HG03378 (cell line): ENCODE measurements at regions not wholly inside any gene's neighbourhood (a gene's known extent, or its start where the extent isn't known, plus 50 kb on each side); places are given as distances from the start of the nearest gene placed in this dataset.
A peak's percentile ranks its signal among the peaks of the same experiment; 100 is the strongest.
"Not testable (repeated sequence)": the region's sequence is repeated elsewhere in the genome, so short reads cannot be mapped to it uniquely, and the experiment has no call there.

Source experiments
- ATAC-seq: cut with Tn5 transposase; IDR thresholded peaks from one replicate; pipeline ENCODE4 v1.9.1; 2021; ENCODE audit warnings: mild to moderate bottlenecking, moderate library complexity; ENCODE audit not compliant: unreplicated experiment

DNA sequence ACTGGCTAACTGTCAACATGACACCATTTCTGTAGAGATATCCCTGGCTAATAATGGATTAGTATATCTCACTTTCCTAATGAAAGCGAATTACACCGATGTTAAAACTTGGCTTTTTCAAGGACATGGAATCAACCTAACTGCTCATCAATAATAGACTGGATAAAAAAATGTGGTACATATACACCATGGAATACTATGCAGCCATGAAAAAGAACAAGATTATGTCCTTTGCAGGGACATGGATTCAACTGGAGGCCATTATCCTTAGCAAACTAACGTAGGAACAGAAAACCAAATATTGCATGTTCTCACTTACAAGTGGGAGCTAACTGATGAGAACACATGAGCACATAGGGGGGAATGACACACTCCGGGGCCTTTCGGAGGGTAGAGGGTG lies 62.6 kb downstream of the ZIC1 start:
- no peak for ATAC-seq

DNA sequence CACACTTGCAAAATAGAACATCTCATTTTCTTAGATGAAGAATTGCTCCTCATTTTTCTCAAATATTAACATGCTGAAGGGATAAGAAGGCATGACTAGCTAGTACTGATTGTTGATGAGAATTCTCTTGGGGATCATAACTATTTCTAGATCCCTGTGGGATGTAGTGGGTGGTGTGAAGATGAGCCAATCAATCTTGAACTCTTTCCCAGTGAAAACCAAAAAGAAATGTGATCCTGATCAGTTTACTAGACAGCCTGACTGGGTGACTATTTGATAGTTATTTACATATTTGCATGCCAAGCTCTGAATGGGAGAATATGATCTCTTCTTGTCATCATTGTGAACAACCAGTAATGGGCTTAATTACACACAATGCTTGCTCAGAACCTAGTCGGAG lies 63.7 kb downstream of the ZIC1 start:
- no peak for ATAC-seq

DNA sequence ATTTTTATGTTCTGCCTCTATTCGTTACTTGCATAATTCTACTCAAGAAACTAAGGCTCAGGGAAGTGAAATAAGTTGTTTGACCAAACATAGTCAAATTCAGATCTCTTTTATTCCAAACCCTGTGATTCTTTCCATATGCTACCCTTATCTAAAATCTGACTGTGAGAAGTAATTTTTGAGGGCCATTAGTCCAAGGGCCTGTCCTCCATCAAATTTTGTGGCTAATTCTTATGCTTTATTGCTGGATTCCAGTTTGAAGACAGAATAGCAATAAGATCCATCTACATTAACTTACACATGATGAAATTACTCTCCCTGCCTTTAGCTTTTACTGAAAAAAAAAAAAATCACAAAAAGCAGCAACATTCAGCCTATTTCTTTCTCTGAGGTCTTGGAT lies 74.0 kb downstream of the ZIC1 start:
- ATAC-seq, result no peak

DNA sequence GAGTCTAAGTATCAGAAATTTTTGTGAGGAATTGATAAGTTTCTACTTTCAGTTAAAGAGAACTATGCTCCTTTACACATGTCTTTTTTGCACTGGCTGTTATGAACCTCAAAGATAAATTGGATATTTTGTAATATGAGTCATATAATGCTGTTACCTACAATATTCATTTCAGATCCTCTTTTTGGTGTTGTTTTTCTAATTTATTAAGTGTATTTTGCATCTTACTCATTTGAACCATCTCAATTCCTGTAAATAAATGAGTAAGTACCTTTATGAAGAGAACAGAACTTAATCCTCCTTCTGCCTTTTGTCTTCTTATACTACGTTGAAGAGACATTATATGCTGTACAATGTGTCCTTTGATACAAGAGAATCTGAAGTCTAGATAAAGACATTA lies 74.4 kb downstream of the ZIC1 start:
- ATAC-seq, result no peak

DNA sequence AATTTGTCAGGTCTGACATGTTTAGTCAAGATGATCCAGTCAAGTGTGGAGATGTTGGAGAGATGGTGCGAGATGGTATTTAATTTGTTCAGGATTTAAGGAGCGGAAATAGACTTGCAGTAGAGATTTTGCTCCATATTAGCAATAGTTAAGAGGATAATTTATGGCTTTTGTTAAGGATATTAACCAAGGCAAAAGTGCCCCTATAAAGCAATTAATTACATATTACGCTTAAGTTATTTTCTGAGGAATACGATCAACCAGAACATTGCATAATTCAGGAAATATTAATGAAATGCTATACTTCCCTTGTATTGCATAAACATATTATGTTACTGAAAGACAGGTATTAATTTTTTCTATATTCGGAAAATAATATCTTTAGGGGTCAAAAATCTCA lies 83.9 kb downstream of the ZIC1 start:
- ATAC-seq, result no peak

DNA sequence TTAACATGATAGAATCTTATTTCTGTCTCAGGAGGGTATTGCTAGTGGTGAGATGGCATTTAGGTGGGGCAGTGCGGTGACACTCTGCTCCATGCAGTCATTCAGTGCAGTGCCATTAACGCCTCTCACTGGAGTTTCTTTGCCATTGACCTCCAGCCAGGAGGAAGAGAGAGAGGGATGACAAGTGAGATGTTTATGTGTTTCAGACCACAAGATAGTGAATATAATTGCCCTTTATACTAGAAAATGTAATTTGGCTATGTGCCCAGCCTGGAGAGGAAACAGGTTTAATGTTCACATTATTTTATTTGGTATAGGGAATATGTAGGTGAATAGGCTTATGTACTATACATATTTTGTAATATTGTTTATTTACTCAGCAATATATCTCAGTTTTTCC lies 84.5 kb downstream of the ZIC1 start:
- ATAC-seq, result no peak

DNA sequence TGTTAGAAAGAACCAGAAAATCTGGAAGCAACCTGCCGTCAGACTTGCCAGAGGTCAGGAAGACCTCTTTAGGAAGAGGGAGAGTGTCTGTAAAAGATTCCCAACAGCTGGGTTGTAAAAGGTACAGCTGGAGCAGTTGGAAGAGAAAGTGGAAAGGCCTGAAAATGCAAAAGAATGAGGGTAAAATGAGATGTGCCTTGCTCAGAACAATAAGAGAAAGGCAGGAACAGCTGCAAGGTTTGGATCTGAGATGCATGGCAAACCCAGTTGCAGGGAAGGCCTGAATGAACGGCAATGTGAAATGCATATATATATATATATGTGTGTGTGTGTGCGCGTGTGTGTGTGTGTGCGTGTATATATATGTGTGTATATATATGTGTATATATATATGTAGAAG lies 88.1 kb downstream of the ZIC1 start:
- ATAC-seq, result no peak

DNA sequence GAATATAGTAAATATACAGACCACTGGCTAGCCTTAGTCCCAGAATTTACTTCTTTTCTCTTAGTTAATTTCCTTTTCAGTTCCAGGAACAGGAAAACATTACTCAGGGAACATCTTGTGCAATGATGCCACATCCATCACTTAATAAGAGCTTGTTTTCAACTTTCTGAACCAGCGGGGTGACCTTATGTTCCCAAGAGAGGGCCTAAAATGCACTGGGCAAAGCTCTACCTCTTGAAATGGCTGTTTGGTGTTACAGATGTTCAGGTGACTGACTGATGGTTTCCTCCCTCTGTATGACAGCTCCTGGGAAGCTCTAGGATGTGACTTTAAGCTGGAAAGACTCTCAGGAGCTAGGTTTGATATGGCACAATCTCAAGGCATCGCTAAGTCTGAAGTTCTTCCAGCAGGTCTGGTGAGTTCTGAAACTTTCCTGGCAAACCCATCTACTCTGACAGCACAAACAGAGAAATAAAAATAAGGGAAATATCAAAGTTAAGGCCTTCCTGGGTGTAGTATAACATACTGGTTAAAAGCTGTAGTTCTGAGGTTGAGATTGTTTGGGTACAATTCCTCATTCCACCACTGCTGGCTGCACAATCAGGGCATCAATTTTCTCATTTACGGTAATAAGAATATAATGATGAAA lies 98.6 kb downstream of the ZIC1 start:
- no peak for ATAC-seq

DNA sequence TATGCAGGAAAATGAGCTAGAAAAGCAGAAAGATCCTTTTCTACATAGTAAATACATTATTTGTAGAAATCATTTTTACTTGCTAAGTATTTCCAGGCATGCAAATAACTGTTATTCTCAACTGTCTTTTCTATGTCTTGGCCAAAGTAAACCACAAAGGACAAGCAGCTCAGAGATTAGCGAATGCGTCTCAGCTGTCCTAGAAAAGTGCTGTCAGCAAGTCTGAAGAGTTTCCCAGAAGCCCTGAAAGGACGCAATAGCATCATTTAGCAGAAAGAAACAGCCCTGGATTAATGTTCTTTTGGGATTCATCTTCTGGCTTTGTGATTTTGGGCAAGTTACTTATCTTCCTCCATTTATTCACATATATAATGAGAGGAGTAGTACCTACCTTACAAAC lies 100.3 kb downstream of the ZIC1 start:
- no peak for ATAC-seq

DNA sequence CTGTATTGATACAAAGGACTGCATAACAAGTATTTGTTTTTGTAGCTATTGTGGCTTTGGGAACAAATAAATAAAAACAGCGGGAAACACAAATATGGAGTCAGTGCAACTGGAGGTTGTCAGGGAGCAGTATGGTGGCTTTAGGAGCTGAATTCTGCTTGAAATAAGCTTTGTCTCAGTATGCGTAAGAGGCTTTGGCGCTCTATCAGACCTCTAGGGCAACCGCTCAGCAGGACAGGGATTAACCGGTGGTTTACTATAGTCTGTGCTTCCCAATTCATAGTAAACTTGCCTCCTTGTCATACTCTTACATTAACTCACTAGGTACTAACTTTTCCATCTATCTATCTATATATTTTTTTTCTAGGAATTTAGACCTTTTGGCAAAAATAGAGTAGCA lies 104.6 kb downstream of the ZIC1 start:
- no peak for ATAC-seq

DNA sequence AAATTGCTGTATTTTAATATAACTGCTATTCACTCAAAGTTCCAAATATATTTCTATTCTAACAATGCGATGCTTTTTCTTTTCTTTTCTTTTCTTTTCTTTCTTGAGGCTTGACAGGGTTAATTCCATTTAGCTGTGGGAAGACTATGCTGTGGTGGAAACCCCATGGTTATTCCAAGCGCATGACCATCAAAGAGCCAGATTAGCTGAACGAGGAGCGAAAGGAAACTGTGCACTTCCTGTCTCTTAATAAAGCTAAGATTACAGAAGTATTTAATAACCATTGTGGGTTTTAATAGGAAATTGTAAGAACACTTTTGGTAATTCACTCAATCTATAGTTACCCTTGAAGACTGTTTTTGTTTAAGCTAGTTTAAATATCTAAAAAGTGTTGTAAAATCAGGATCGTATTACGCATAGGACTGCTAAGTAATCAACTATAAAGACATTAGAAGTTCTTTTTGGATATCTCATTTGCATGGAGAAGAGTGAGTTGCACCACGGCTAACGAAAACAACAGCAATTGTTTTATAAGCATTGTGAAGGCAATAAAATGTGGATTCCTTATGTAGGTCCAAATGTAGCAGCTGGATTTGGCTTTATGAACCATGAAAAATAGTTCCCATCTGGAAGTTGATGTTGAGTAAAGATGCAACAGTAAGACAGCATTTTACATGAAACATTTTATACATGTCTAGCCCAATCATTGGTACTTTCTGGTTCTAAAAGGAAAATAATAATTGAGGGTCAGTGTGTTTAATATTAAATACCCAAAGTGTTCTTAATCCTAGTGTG lies 105.4 kb downstream of the ZIC1 start:
- no peak for ATAC-seq

DNA sequence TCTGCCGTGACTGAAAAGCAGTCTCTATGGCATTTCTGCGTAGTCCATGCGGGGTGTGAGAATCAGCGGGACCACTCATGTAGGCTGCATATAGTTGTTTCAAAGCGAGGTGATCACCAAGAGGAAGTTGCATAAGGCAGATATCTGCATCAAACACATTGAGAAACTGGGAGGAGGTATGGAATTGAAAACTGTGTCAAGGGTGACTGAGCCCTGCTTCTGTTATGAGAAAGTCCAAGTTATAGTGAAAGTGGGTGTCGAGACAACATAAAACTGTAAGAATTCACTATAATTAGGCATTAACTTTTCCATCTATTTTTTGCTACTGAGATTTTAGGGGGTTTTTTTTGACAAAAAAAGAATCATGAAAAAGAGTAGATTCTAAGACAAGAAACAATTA lies 109.3 kb downstream of the ZIC1 start:
- no peak for ATAC-seq

DNA sequence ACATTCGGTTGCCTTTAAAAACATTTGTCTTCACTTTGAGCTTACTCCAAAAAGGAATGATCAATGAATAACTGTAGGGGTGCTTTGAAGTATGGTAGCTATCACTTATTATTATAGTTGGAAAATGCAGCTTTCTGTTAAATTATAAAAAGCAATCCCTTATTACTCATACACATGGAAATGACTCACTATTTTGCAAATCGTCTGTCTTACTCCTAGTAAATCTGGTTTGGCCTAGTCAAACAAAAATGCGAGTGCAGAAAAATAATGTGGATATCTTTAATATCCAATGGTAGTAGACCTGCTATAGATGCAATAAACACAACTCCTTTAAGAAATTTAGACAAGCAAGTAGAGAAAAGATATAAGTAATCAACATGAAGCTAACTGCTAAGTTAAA lies 112.5 kb downstream of the ZIC1 start:
- ATAC-seq, result no peak

DNA sequence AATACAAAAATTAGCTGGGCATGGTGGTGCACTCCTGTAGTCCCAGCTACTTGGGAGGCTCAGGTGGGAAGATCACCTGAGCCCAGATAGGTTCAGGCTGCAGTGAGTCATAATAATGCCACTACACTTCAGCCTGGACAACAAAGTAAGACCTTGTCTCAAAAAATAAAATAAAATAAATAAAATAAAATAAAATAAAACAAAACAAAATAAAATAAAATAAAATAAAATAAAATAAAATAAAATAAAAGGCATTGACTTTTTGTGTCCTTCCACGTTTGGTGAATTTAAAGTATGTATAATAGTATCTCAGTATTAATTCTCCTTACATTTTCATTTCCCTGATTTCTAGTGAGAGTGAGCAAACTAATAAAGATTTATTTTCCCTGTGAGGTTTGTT lies 113.6 kb downstream of the ZIC1 start:
- not testable (repeated sequence) for ATAC-seq

DNA sequence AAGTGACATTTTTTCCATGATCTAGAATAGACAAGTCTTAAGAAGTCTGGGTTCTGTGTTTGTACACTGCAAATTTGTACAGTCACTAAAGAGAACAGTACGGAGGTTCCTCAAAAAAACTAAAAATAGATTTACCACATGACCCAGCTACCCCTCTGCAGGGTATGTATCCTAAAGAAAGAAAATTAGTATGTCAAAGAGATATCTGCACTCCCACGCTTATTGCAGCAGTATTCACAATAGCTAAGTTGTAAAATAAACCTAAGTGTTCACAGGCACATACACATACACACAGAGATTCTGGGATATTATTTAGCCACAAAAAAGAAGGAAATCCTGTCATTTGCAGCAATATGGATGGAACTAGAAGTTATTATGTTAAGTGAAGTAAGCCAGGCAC lies 120.4 kb downstream of the ZIC1 start:
- ATAC-seq, result no peak

DNA sequence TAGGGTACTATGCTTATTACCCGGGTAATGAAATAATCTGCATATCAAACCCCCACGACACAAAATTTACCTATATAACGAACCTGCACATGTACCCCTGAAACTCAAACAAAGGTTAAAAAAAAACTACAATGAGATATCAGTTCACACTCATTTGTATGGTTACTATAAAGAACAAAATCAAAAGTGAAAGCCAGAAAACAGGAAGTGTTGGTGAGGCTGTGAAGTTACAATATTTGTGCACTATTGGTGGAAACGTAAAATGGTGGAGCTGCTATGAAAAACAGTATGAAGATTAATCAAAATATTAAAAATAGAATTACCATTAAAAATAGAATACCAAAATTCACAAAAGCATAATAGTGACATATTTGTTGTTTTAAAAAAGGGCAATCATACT lies 128.9 kb downstream of the ZIC1 start:
- peak; percentile 67 for ATAC-seq

DNA sequence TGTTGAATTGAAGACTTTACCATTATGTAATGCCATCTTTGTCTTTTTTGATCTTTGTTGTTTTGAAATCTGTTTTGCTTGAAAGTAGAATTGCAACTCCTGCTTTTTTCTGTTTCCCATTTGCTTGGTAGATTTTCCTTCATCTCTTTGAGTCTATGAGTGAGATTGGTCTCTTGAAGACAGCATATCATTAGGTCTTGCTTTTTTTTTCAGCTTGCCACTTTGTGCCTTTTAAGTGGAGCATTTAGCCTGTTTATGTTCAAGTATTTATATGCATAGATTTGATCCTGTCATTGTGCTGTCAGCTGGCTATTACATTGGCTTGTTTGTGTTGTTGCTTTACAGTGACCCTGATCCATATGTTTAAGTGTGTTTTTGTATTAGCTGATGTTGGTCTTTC lies 131.8 kb downstream of the ZIC1 start:
- ATAC-seq, result no peak

DNA sequence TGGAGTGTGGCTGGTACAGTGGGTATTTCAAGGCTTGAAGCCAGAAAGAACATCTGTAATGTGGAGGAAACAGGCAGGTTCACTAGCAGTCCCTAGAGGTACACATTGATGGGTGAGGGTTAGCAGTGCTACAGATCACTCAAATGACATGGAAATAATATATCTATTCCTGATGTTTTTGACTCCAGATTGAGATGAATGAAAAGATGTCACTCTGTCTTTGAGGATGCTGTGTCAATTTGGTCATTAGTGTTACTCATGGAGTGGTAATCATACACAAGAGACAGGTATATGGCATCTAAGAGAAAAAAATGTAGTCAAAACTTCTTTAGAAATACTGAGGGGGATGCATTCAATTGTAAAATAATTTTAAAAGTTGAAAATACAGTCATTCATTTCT lies 135.1 kb downstream of the ZIC1 start:
- no peak for ATAC-seq

DNA sequence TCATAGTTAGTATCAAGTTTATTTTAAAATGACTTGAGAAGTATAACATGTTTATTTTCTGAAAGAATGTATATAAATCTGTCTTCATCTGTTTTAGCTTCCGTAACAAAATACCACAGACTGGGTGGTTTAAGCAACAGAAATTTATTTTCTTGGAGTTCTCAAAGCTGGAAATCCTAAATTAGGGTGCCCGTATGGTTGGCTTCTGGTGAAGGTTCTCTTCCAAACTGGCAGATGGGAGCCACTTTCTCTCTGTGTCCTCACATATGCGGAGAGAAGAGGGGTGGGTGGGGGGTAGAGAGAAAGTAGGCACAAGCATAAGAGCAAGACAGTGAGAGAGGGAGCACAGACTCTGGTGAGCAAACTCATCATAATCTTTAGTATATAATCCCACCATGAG lies 142.3 kb downstream of the ZIC1 start:
- ATAC-seq, result no peak

DNA sequence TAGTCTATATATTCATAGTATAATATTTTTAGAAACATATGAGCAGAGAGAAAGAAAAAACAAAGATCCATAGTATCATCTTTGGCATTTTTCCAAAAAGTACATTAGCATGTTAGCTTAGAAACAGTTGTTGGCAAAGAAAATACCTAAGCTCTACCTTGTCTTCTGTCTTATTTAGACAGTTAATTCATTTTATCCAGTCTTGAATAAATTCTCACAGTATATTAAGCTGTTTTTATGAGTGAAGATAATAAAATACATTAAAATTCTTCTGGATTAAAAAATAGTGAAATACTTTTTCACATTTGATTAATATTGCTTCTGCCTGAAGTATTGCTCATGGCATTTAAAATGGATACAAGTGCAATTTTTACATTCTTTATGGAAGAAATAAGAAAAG lies 145.2 kb downstream of the ZIC1 start:
- no peak for ATAC-seq

DNA sequence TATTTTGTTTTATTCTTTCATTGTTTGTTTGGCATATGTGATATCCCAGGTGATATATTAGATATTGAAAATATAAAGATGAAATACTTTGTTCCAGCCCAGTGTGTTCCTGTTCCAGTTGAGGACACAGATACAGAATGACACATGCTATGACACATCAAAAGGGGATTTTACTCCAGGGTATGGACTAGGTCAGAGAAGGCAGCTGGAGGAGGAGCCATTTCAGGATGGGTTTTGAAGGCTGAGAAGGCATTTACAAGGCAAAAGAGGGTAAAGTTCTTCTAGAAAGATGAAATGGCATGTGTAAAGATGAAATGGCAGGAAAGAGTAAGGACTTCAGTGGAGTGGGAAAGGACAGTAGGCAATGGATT lies 163.8 kb downstream of the ZIC1 start:
- ATAC-seq, result no peak

DNA sequence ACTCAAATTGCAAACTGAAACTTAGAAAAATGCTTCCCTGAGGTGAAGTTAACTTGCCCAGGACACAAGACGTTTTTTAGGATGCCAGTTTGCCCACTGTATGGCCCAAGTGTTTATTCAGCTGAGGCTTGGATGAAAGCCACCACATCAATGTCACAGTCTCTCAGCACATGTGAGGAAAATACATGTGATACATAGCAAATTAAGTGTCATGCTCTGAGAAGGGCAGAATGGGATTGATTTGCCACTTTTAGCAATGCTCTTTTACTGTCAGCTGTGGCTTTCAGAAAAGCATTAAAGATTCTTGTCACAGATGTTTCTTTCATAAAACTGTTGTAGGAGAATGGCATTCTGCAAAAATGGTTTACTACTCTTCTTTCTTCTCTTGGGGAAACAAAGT lies 165.5 kb downstream of the ZIC1 start:
- no peak for ATAC-seq

DNA sequence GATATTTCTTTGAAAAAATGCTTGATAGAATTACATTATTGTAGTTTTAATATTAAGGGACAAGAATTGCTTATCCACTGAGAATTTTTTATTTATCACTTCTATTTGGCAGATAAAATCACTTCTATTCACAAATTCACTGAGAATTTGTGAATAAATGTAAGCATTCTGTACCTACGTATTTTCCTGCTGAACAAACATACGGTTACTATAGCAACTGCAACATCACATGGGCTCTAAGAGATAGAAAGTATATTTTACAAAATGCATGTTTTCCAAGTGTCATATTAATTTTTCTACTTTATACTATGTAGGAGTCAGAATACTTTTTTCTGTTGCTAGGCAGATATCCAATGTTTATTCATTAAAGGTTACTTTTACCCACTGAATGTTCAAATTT lies 166.2 kb downstream of the ZIC1 start:
- no peak for ATAC-seq
